WTC11 (cell line): ENCODE measurements at regions not wholly inside any gene's neighbourhood (a gene's known extent, or its start where the extent isn't known, plus 50 kb on each side); places are given as distances from the start of the nearest gene placed in this dataset.

ENCODE experiments used
- ATAC-seq: fragments of 200-7000 bp; cut with Tn5 transposase; 2 replicates; pipeline ENCODE4 v1.10.0; 2021; ENCODE audit warnings: mild to moderate bottlenecking, moderate library complexity
- CTCF ChIA-PET: fragments of 300-600 bp; sonication (Branson Sonifier 250); formaldehyde crosslinking; loops from one replicate; lab custom pipeline; 2021; ENCODE audit warnings: antibody characterized with exemption; lab: Charles Lee
- POLR2A ChIA-PET: fragments of 350-600 bp; sonication (Branson Sonifier 250); formaldehyde crosslinking; loops from one replicate; lab custom pipeline; 2021; ENCODE audit warnings: antibody characterized with exemption; lab: Charles Lee
- DNase-seq: peaks from one replicate; pipeline ENCODE4 v3.0.0; 2021; ENCODE audit warnings: low spot score
- H3K27ac Mint-ChIP-seq: 2 replicates; pipeline ENCODE4 v1.8.0; 2021; ENCODE audit warnings: mixed read lengths
- H3K27me3 Mint-ChIP-seq: 2 replicates; pipeline ENCODE4 v1.8.0; 2021; ENCODE audit warnings: low read depth, mild to moderate bottlenecking, moderate library complexity, mixed read lengths
- H3K36me3 Mint-ChIP-seq: 2 replicates; pipeline ENCODE4 v1.8.0; 2021; ENCODE audit warnings: mixed read lengths
- H3K4me1 Mint-ChIP-seq: 2 replicates; pipeline ENCODE4 v1.8.0; 2022; ENCODE audit warnings: mixed read lengths
- H3K4me3 Mint-ChIP-seq: 2 replicates; pipeline ENCODE4 v1.8.0; 2021; ENCODE audit warnings: mild to moderate bottlenecking, moderate library complexity, mixed read lengths
- H3K9me3 Mint-ChIP-seq: 2 replicates; pipeline ENCODE4 v1.8.0; 2021; ENCODE audit warnings: mixed read lengths
- CBFB ChIP-seq: sonication (generic); formaldehyde crosslinking; IDR thresholded peaks from 2 replicates; pipeline ENCODE4 v1.8.1; 2022; ENCODE audit warnings: mild to moderate bottlenecking, low read depth, missing genetic modification reagents
- CREB1 ChIP-seq: sonication (generic); formaldehyde crosslinking; IDR thresholded peaks from 2 replicates; pipeline ENCODE4 v1.8.0; 2023; ENCODE audit warnings: mild to moderate bottlenecking, missing genetic modification reagents
- CTCF ChIP-seq: fragments of 200-600 bp; IDR thresholded peaks from 2 replicates; pipeline ENCODE4 v1.8.0; 2022; ENCODE audit warnings: antibody characterized with exemption
- E2F1 ChIP-seq: sonication (generic); formaldehyde crosslinking; IDR thresholded peaks from 2 replicates; pipeline ENCODE4 v1.8.0; 2022; ENCODE audit warnings: mild to moderate bottlenecking, missing genetic modification reagents
- ESRRA ChIP-seq: sonication (generic); formaldehyde crosslinking; IDR thresholded peaks from 2 replicates; pipeline ENCODE4 v1.8.1; 2022; ENCODE audit warnings: mild to moderate bottlenecking, missing genetic modification reagents, borderline replicate concordance
- ETV6 ChIP-seq: sonication (generic); formaldehyde crosslinking; IDR thresholded peaks from 2 replicates; pipeline ENCODE4 v1.8.1; 2022; ENCODE audit warnings: mild to moderate bottlenecking, missing genetic modification reagents
- FOXJ3 ChIP-seq: sonication (generic); formaldehyde crosslinking; IDR thresholded peaks from 2 replicates; pipeline ENCODE4 v1.9.0; 2021; ENCODE audit warnings: missing genetic modification reagents, mild to moderate bottlenecking, borderline replicate concordance
- FOXK1 ChIP-seq: sonication (generic); formaldehyde crosslinking; IDR thresholded peaks from 2 replicates; pipeline ENCODE4 v1.8.0; 2022; ENCODE audit warnings: mild to moderate bottlenecking, moderate library complexity, missing genetic modification reagents
- IRF2 ChIP-seq: sonication (generic); formaldehyde crosslinking; IDR thresholded peaks from 2 replicates; pipeline ENCODE4 v1.8.0; 2022; ENCODE audit warnings: low read depth, missing genetic modification reagents, borderline replicate concordance
- MXD4 ChIP-seq: fragments of 250-450 bp; sonication (Bioruptor Pico); IDR thresholded peaks from 2 replicates; pipeline ENCODE4 v1.8.0; 2021; ENCODE audit warnings: mild to moderate bottlenecking, moderate library complexity, borderline replicate concordance
- OVOL2 ChIP-seq: fragments of 250-450 bp; sonication (Bioruptor Pico); IDR thresholded peaks from 2 replicates; pipeline ENCODE4 v1.9.0; 2021; ENCODE audit warnings: mild to moderate bottlenecking, borderline replicate concordance
- PRRX2 ChIP-seq: fragments of 250-450 bp; sonication (Bioruptor Pico); IDR thresholded peaks from 2 replicates; pipeline ENCODE4 v1.8.0; 2021; ENCODE audit warnings: mild to moderate bottlenecking
- RELA ChIP-seq: sonication (generic); formaldehyde crosslinking; IDR thresholded peaks from 2 replicates; pipeline ENCODE4 v1.8.1; 2022; ENCODE audit warnings: missing genetic modification reagents, mild to moderate bottlenecking, borderline replicate concordance
- SMAD4 ChIP-seq: sonication (generic); formaldehyde crosslinking; IDR thresholded peaks from 2 replicates; pipeline ENCODE4 v1.8.0; 2022; ENCODE audit warnings: mild to moderate bottlenecking, missing genetic modification reagents
- TCF7 ChIP-seq: sonication (generic); formaldehyde crosslinking; IDR thresholded peaks from 2 replicates; pipeline ENCODE4 v1.8.0; 2022; ENCODE audit warnings: mild to moderate bottlenecking, low read depth, missing genetic modification reagents, moderate library complexity
- TEAD1 ChIP-seq: sonication (generic); formaldehyde crosslinking; IDR thresholded peaks from 2 replicates; pipeline ENCODE4 v1.8.0; 2022; ENCODE audit warnings: mild to moderate bottlenecking, missing genetic modification reagents
- ZBTB21 ChIP-seq: sonication (generic); formaldehyde crosslinking; IDR thresholded peaks from 2 replicates; pipeline ENCODE4 v1.8.1; 2023; ENCODE audit warnings: mild to moderate bottlenecking, missing genetic modification reagents, borderline replicate concordance
- ZNF121 ChIP-seq: sonication (generic); formaldehyde crosslinking; IDR thresholded peaks from 2 replicates; pipeline ENCODE4 v1.8.0; 2023; ENCODE audit warnings: missing genetic modification reagents
- ZNF263 ChIP-seq: sonication (generic); formaldehyde crosslinking; IDR thresholded peaks from 2 replicates; pipeline ENCODE4 v1.8.1; 2022; ENCODE audit warnings: low read depth, mild to moderate bottlenecking, moderate library complexity, missing genetic modification reagents
- ZNF281 ChIP-seq: sonication (generic); formaldehyde crosslinking; IDR thresholded peaks from 2 replicates; pipeline ENCODE4 v1.8.0; 2023; ENCODE audit warnings: mild to moderate bottlenecking, missing genetic modification reagents
- ZNF317 ChIP-seq: sonication (generic); formaldehyde crosslinking; IDR thresholded peaks from 2 replicates; pipeline ENCODE4 v1.8.1; 2023; ENCODE audit warnings: low read depth, mild to moderate bottlenecking, moderate library complexity, missing genetic modification reagents, borderline replicate concordance
- ZNF396 ChIP-seq: fragments of 250-450 bp; sonication (Bioruptor Pico); IDR thresholded peaks from 2 replicates; pipeline ENCODE4 v1.8.0; 2021; ENCODE audit warnings: mild to moderate bottlenecking, moderate library complexity, borderline replicate concordance

GRCh38 chr7:47663851-47664250, 81.9 kb upstream of the TNS3 start:
- POLR2A ChIA-PET: no interaction called here
- Mint-ChIP-seq H3K27me3 (no peaks in the 10 kb centered on the region), H3K4me1 (peaks cover 6% of the 10 kb centered on the region; the same call in 1 of the 2 replicates), H3K36me3 (no peaks in the 10 kb centered on the region), H3K9me3 (no peaks in the 10 kb centered on the region), H3K4me3 (no peak overlapping the region), H3K27ac (no peak overlapping the region)
- CTCF ChIA-PET: interaction anchor here (2.2 kb wide), 1 partner anchor 10 kb away, joined by 5 read pairs; no protein-coding TSS in a partner anchor
- ATAC-seq (no peak), DNase-seq (no peak)
- no peak for TF ChIP-seq ESRRA (CRISPR knock-in tag)

GRCh38 chr7:47663213-47663612, 81.3 kb upstream of the TNS3 start:
- Mint-ChIP-seq H3K27ac (no peak overlapping the region), H3K4me3 (no peak overlapping the region), H3K27me3 (no peaks in the 10 kb centered on the region), H3K36me3 (no peaks in the 10 kb centered on the region), H3K9me3 (no peaks in the 10 kb centered on the region), H3K4me1 (peaks cover 6% of the 10 kb centered on the region; the same call in 1 of the 2 replicates)
- ATAC-seq (no peak), DNase-seq (no peak)
- no peak for TF ChIP-seq CREB1 (CRISPR knock-in tag)
- no peak for TF ChIP-seq RELA (CRISPR knock-in tag)
- ChIA-PET CTCF (interaction anchor here (2.2 kb wide), 1 partner anchor 9 kb away, joined by 5 read pairs; no protein-coding TSS in a partner anchor), POLR2A (no interaction called here)

- H3K4me1 Mint-ChIP-seq: peaks cover 6% of the 10 kb centered on the region; the same call in 1 of the 2 replicates
- no peak for TF ChIP-seq ZNF317 (CRISPR knock-in tag)
- no peak for TF ChIP-seq MXD4
- no peak for TF ChIP-seq FOXK1
- TF ChIP-seq CBFB (CRISPR knock-in tag): no peak
- no peak for TF ChIP-seq RELA (CRISPR knock-in tag)
- TF ChIP-seq ETV6 (CRISPR knock-in tag): no peak
- TF ChIP-seq, all 79 proteins: peak for 0
- ATAC-seq (no peak), DNase-seq (no peak)
- no peak overlapping the region for H3K4me3 Mint-ChIP-seq
- no peaks in the 10 kb centered on the region for H3K36me3 Mint-ChIP-seq
- H3K9me3 Mint-ChIP-seq: no peaks in the 10 kb centered on the region
- CTCF ChIA-PET: interaction anchor here (2.2 kb wide), 1 partner anchor 7 kb away, joined by 5 read pairs; no protein-coding TSS in a partner anchor
- POLR2A ChIA-PET: no interaction called here
- H3K27me3 Mint-ChIP-seq: no peaks in the 10 kb centered on the region
- no peak overlapping the region for H3K27ac Mint-ChIP-seq
Observed at GRCh38 chr7:47661051-47661714, 79.3 kb upstream of the TNS3 start.

- CTCF ChIA-PET: no interaction called here
- Mint-ChIP-seq H3K4me1 (peaks cover 14% of the 10 kb centered on the region), H3K27ac (no peak overlapping the region), H3K9me3 (no peaks in the 10 kb centered on the region), H3K27me3 (no peaks in the 10 kb centered on the region), H3K4me3 (no peak overlapping the region), H3K36me3 (no peaks in the 10 kb centered on the region)
- no peak for DNase-seq
- POLR2A ChIA-PET: no interaction called here
- ATAC-seq: no peak
- no peak for TF ChIP-seq ZNF263 (CRISPR knock-in tag)
- no peak for TF ChIP-seq IRF2
- TF ChIP-seq CTCF: no peak
- no peak for TF ChIP-seq E2F1 (CRISPR knock-in tag)
- no peak for TF ChIP-seq TCF7 (CRISPR knock-in tag)
- no peak for TF ChIP-seq FOXJ3
- TF ChIP-seq TEAD1 (CRISPR knock-in tag): no peak
- TF ChIP-seq ZNF121: no peak
- no peak for TF ChIP-seq PRRX2 (CRISPR knock-in tag)
- no peak for TF ChIP-seq ZNF396 (CRISPR knock-in tag)
- no peak for TF ChIP-seq ZNF281
- no peak for TF ChIP-seq SMAD4 (CRISPR knock-in tag)
- TF ChIP-seq OVOL2: no peak
- no peak for TF ChIP-seq ZBTB21 (CRISPR knock-in tag)
Observed at GRCh38 chr7:47659664-47660462, 78.0 kb upstream of the TNS3 start.
